ENCODE measurements at regions not wholly inside any gene's neighbourhood (a gene's known extent, or its start where the extent isn't known, plus 50 kb on each side); places are given as distances from the start of the nearest gene placed in this dataset.

GRCh38 chr9:107394264-107394663 is 95.3 kb downstream of the KLF4 start:
- no peaks in the 10 kb centered on the region for H3K9me3 ChIP-seq (replicated peaks; ENCODE audit: control insufficient read depth, insufficient read depth, low read length)
- ChIA-PET POLR2A (no interaction called here), RAD21 (ENCODE audit: unreplicated experiment) (no interaction called here), CTCF (no interaction called here), SMC1A (ENCODE audit: uncharacterized antibody, unreplicated experiment) (interaction anchor here (1.2 kb wide), 1 partner anchor 10 kb away, joined by 5 read pairs; no protein-coding TSS in a partner anchor)
- H3K4me2 ChIP-seq (ENCODE audit: control insufficient read depth, insufficient read depth) = no peak overlapping the region
- H3K36me3 ChIP-seq (ENCODE audit: control insufficient read depth in 2 of 2, insufficient read depth in 2 of 2, low read length in 1 of 2) = no peaks in the 10 kb centered on the region
- FAIRE-seq (no peak), ATAC-seq (no peak), DNase-seq (ENCODE audit: low read depth, low spot score) (no peak)
- H3K27me3 ChIP-seq (replicated peaks in 1 of 2; ENCODE audit: control insufficient read depth in 2 of 2, insufficient read depth in 2 of 2, low read length in 1 of 2) = peaks cover 0 to 6% of the 10 kb centered on the region in 2 experiments; a peak in 2 of 4 replicates
- no peak overlapping the region for H3K4me3 ChIP-seq
- BruUV-seq (replicated peaks) = no TSS peak
- no peaks in the 10 kb centered on the region for H3K79me2 ChIP-seq (ENCODE audit: control insufficient read depth, insufficient read depth, low read length)
- TF ChIP-seq TCF3 (IDR thresholded peaks at IDR 0.05; ENCODE audit: borderline replicate concordance, insufficient read depth, low read depth, low read length) = no peak
- TF ChIP-seq RCOR1 (conservative IDR thresholded peaks at IDR 0.05; ENCODE audit: low read depth, low read length) = no peak
- TF ChIP-seq, protein P1, sequence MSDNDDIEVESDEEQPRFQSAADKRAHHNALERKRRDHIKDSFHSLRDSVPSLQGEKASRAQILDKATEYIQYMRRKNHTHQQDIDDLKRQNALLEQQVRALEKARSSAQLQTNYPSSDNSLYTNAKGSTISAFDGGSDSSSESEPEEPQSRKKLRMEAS (IDR thresholded peaks at IDR 0.05; ENCODE audit: low read depth, low read length) = no peak
- TF ChIP-seq PRDM15 (CRISPR knock-in tag; IDR thresholded peaks at IDR 0.05) = no peak
- TF ChIP-seq JUNB (IDR thresholded peaks at IDR 0.05) = no peak
- TF ChIP-seq BCLAF1 (IDR thresholded peaks at IDR 0.05) = no peak
- no peak for TF ChIP-seq YBX1 (IDR thresholded peaks at IDR 0.05)
- TF ChIP-seq, protein P2, sequence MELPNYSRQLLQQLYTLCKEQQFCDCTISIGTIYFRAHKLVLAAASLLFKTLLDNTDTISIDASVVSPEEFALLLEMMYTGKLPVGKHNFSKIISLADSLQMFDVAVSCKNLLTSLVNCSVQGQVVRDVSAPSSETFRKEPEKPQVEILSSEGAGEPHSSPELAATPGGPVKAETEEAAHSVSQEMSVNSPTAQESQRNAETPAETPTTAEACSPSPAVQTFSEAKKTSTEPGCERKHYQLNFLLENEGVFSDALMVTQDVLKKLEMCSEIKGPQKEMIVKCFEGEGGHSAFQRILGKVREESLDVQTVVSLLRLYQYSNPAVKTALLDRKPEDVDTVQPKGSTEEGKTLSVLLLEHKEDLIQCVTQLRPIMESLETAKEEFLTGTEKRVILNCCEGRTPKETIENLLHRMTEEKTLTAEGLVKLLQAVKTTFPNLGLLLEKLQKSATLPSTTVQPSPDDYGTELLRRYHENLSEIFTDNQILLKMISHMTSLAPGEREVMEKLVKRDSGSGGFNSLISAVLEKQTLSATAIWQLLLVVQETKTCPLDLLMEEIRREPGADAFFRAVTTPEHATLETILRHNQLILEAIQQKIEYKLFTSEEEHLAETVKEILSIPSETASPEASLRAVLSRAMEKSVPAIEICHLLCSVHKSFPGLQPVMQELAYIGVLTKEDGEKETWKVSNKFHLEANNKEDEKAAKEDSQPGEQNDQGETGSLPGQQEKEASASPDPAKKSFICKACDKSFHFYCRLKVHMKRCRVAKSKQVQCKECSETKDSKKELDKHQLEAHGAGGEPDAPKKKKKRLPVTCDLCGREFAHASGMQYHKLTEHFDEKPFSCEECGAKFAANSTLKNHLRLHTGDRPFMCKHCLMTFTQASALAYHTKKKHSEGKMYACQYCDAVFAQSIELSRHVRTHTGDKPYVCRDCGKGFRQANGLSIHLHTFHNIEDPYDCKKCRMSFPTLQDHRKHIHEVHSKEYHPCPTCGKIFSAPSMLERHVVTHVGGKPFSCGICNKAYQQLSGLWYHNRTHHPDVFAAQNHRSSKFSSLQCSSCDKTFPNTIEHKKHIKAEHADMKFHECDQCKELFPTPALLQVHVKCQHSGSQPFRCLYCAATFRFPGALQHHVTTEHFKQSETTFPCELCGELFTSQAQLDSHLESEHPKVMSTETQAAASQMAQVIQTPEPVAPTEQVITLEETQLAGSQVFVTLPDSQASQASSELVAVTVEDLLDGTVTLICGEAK (IDR thresholded peaks at IDR 0.05; ENCODE audit: borderline replicate concordance) = no peak
- no peak for TF ChIP-seq MYC (IDR thresholded peaks at IDR 0.05; ENCODE audit: insufficient read depth, insufficient read length, insufficient replicate concordance, low read length, severe bottlenecking)
- TF ChIP-seq CHD1 (IDR thresholded peaks at IDR 0.05; ENCODE audit: low read depth, low read length) = no peak
- no peak for TF ChIP-seq WRNIP1 (IDR thresholded peaks at IDR 0.05; ENCODE audit: borderline replicate concordance, low read depth, low read length)
- 30% methylated on average over 5 of the region's 5 CpGs for WGBS (ENCODE audit: insufficient coverage, insufficient replicate concordance, low lambda C conversion rate, missing lambda C conversion rate)
- intact Hi-C loops (cut with micrococcal nuclease; ENCODE audit: unreplicated experiment) (no loop called here), in situ Hi-C loops (cut with MboI) (no loop called here)
- no peaks in the 10 kb centered on the region for H4K20me1 ChIP-seq (ENCODE audit: control insufficient read depth, insufficient read depth)
- H3K27ac ChIP-seq (ENCODE audit: control insufficient read depth, insufficient read depth) = no peak overlapping the region
- H2AFZ ChIP-seq (ENCODE audit: control insufficient read depth, low read depth, low read length) = no peak overlapping the region
- H3K9ac ChIP-seq (ENCODE audit: control insufficient read depth, insufficient read depth, low read length) = no peak overlapping the region
- H3K4me1 ChIP-seq (ENCODE audit: control insufficient read depth, insufficient read depth, low read length) = no peaks in the 10 kb centered on the region
